Thyroid gland (tissue), 4 donors: ENCODE measurements at regions not wholly inside any gene's neighbourhood (a gene's known extent, or its start where the extent isn't known, plus 50 kb on each side); places are given as distances from the start of the nearest gene placed in this dataset.

Experiments
- DNase-seq, 2 donors: peaks; one replicate each; pipeline ENCODE4 v3.0.0-alpha.2; 2019
- H3K27ac ChIP-seq, 3 donors: fragments of 200-600 bp; sonication (generic); 1 replicate in 2 of 3; 2 replicates in 1 of 3; pipeline ENCODE4 v1.5.1; 2016 to 2019; ENCODE audit warnings: mild to moderate bottlenecking in 1 of 3, moderate library complexity in 1 of 3
- H3K27me3 ChIP-seq: fragments of 200-600 bp; sonication (generic); one replicate; pipeline ENCODE4 v1.5.1; 2019
- H3K36me3 ChIP-seq, 2 donors: fragments of 200-600 bp; sonication (generic); one replicate each; pipeline ENCODE4 v1.5.1; 2016 to 2019
- H3K4me1 ChIP-seq, 2 donors: fragments of 200-600 bp; sonication (generic); one replicate each; pipeline ENCODE4 v1.5.1; 2017 to 2019
- H3K4me3 ChIP-seq, 3 donors: fragments of 200-600 bp; sonication (generic); replicated peaks in 1 of 3; 1 replicate in 2 of 3; 2 replicates in 1 of 3; pipeline ENCODE4 v1.5.1; 2016; ENCODE audit warnings: mild to moderate bottlenecking in 1 of 3
- H3K9me3 ChIP-seq: fragments of 200-600 bp; sonication (generic); one replicate; pipeline ENCODE4 v1.5.1; 2017
- CTCF ChIP-seq, 6 experiments: fragments of 200-600 bp in 3 of 6; fragments of 450-650 bp in 3 of 6; sonication (generic) in 3 of 6; IDR thresholded peaks; one replicate each; pipeline ENCODE4 v1.5.1; 2016 to 2019; ENCODE audit warnings: antibody characterized with exemption in 6 of 6, mild to moderate bottlenecking in 2 of 6, inconsistent platforms in 1 of 6, moderate library complexity in 1 of 6
- POLR2A ChIP-seq, 2 donors: fragments of 450-650 bp; IDR thresholded peaks; one replicate each; pipeline ENCODE4 v1.6.1; 2017; ENCODE audit warnings: antibody characterized with exemption in 2 of 2, mild to moderate bottlenecking in 2 of 2, moderate library complexity in 1 of 2
- WGBS, 2 donors: methylation state at CpG; one replicate each; pipeline ENCODE4 v1.1.5; 2017; 5-methylcytosine and 5-hydroxymethylcytosine counted together
- intact Hi-C: fragments of 100-400 bp; cut with DNase I; formaldehyde crosslinking; loops from one replicate; pipeline ENCODE4 v1.15.1; 2023

- Histone ChIP-seq H3K9me3 (no peaks in the 10 kb centered on the region), H3K27me3 (no peaks in the 10 kb centered on the region), H3K27ac (no peak overlapping the region), H3K36me3 (no peaks in the 10 kb centered on the region), H3K4me1 (no peaks in the 10 kb centered on the region), H3K4me3 (no peak overlapping the region)
- intact Hi-C loops: no loop called here
- no peak for DNase-seq
- TF ChIP-seq CTCF (IDR thresholded peaks at IDR 0.05): no peak
- TF ChIP-seq POLR2A (IDR thresholded peaks at IDR 0.05): no peak
Observed at GRCh38 chr3:139811331-139811730, 123.7 kb upstream of the CLSTN2 start.

GRCh38 chr3:139808201-139808600, 126.8 kb upstream of the CLSTN2 start:
- H3K27ac ChIP-seq: no peak overlapping the region
- 77 to 78% methylated on average over 5 of the region's 5 CpGs for WGBS, 2 donors
- intact Hi-C loops: no loop called here

GRCh38 chr3:139803294-139803693, 125.5 kb upstream of the NMNAT3 start:
- DNase-seq: no peak
- no peak for TF ChIP-seq POLR2A (IDR thresholded peaks at IDR 0.05)
- H3K4me1 ChIP-seq: no peaks in the 10 kb centered on the region
- intact Hi-C loops: no loop called here
- H3K36me3 ChIP-seq: no peaks in the 10 kb centered on the region
- no peak overlapping the region for H3K4me3 ChIP-seq
- WGBS, 2 donors: 77 to 85% methylated on average over 3 of the region's 3 CpGs
- no peak overlapping the region for H3K27ac ChIP-seq
- H3K9me3 ChIP-seq: no peaks in the 10 kb centered on the region
- H3K27me3 ChIP-seq: no peaks in the 10 kb centered on the region

More at GRCh38 chr3:139808201-139808600, 126.8 kb upstream of the CLSTN2 start:
- Histone ChIP-seq H3K4me3 (no peak overlapping the region), H3K9me3 (no peaks in the 10 kb centered on the region), H3K4me1 (no peaks in the 10 kb centered on the region), H3K27me3 (no peaks in the 10 kb centered on the region), H3K36me3 (no peaks in the 10 kb centered on the region)
- DNase-seq: no peak
- TF ChIP-seq CTCF (IDR thresholded peaks at IDR 0.05): no peak
- no peak for TF ChIP-seq POLR2A (IDR thresholded peaks at IDR 0.05)

- intact Hi-C loops: no loop called here
- Histone ChIP-seq H3K4me1 (no peaks in the 10 kb centered on the region), H3K9me3 (no peaks in the 10 kb centered on the region), H3K4me3 (no peak overlapping the region), H3K27me3 (no peaks in the 10 kb centered on the region), H3K36me3 (no peaks in the 10 kb centered on the region), H3K27ac (no peak overlapping the region)
- no peak for TF ChIP-seq CTCF (IDR thresholded peaks at IDR 0.05)
- no peak for TF ChIP-seq POLR2A (IDR thresholded peaks at IDR 0.05)
- WGBS, 2 donors: 28 to 32% methylated on average over 8 of the region's 8 CpGs
- peak; percentile 4 to 47 for DNase-seq
Observed at GRCh38 chr3:139797724-139798343, 120.1 kb upstream of the NMNAT3 start.

- DNase-seq: no peak
Observed at GRCh38 chr3:139794469-139795265, 116.9 kb upstream of the NMNAT3 start.

More at GRCh38 chr3:139794469-139795265, 116.9 kb upstream of the NMNAT3 start:
- H3K9me3 ChIP-seq: no peaks in the 10 kb centered on the region
- 67 to 69% methylated on average over 6 of the region's 6 CpGs for WGBS, 2 donors
- no peaks in the 10 kb centered on the region for H3K4me1 ChIP-seq
- intact Hi-C loops: no loop called here
- no peak overlapping the region for H3K27ac ChIP-seq
- H3K27me3 ChIP-seq: no peaks in the 10 kb centered on the region
- no peak overlapping the region for H3K4me3 ChIP-seq
- H3K36me3 ChIP-seq: no peaks in the 10 kb centered on the region
- TF ChIP-seq POLR2A (IDR thresholded peaks at IDR 0.05) (no peak), CTCF (IDR thresholded peaks at IDR 0.05) (no peak)
